CD4-positive, alpha-beta T cell treated with Interleukin-4 for 1 hour (primary cell): ENCODE measurements at regions not wholly inside any gene's neighbourhood (a gene's known extent, or its start where the extent isn't known, plus 50 kb on each side); places are given as distances from the start of the nearest gene placed in this dataset.
"Not testable (repeated sequence)": the region's sequence is repeated elsewhere in the genome, so short reads cannot be mapped to it uniquely, and the experiment has no call there.

Source experiments
- DNase-seq, 2 donors: peaks; one replicate each; pipeline ENCODE4 v3.0.0-alpha.2; 2020 to 2022

- DNase-seq = no peak
Observed at GRCh38 chr10:36026081-36026480, 384.0 kb upstream of the FZD8 start.

GRCh38 chr10:36023939-36024338, 381.8 kb upstream of the FZD8 start:
- DNase-seq = no peak

GRCh38 chr10:36021096-36021495, 379.0 kb upstream of the FZD8 start:
- DNase-seq = no peak

- DNase-seq = no peak
Observed at GRCh38 chr10:36019749-36020148, 377.7 kb upstream of the FZD8 start.

GRCh38 chr10:36018996-36019395, 376.9 kb upstream of the FZD8 start:
- no peak for DNase-seq

GRCh38 chr10:36017137-36017536, 375.0 kb upstream of the FZD8 start:
- DNase-seq = no peak

GRCh38 chr10:36007369-36007768, 365.3 kb upstream of the FZD8 start:
- DNase-seq = no peak

GRCh38 chr10:36003688-36004087, 361.6 kb upstream of the FZD8 start:
- DNase-seq = no peak

- no peak for DNase-seq
Observed at GRCh38 chr10:36003031-36003600, 361.0 kb upstream of the FZD8 start.

GRCh38 chr10:36002445-36002844, 360.3 kb upstream of the FZD8 start:
- DNase-seq = no peak

GRCh38 chr10:36000754-36001153, 358.7 kb upstream of the FZD8 start:
- DNase-seq = not testable (repeated sequence)

GRCh38 chr10:35998026-35998425, 355.9 kb upstream of the FZD8 start:
- DNase-seq = no peak

GRCh38 chr10:35995485-35995884, 353.4 kb upstream of the FZD8 start:
- DNase-seq = no peak

- no peak for DNase-seq
Observed at GRCh38 chr10:35993591-35994515, 351.8 kb upstream of the FZD8 start.

- DNase-seq = no peak
Observed at GRCh38 chr10:35992107-35992506, 350.0 kb upstream of the FZD8 start.

GRCh38 chr10:35986756-35987502, 344.8 kb upstream of the FZD8 start:
- no peak for DNase-seq

GRCh38 chr10:35979116-35979515, 337.0 kb upstream of the FZD8 start:
- no peak for DNase-seq

GRCh38 chr10:35973912-35974591, 332.0 kb upstream of the FZD8 start:
- not testable (repeated sequence) for DNase-seq

- DNase-seq = no peak
Observed at GRCh38 chr10:35972275-35972674, 330.2 kb upstream of the FZD8 start.

GRCh38 chr10:35971397-35971796, 329.3 kb upstream of the FZD8 start:
- DNase-seq = no peak

GRCh38 chr10:35963685-35964084, 321.6 kb upstream of the FZD8 start:
- no peak for DNase-seq

GRCh38 chr10:35961501-35961900, 319.4 kb upstream of the FZD8 start:
- no peak for DNase-seq

GRCh38 chr10:35959252-35959651, 317.2 kb upstream of the FZD8 start:
- DNase-seq = no peak
